GM12872 (cell line): ENCODE measurements at regions not wholly inside any gene's neighbourhood (a gene's known extent, or its start where the extent isn't known, plus 50 kb on each side); places are given as distances from the start of the nearest gene placed in this dataset.

Source experiments
- TF ChIP-seq, protein P1 (sequence below): IDR thresholded peaks from 3 replicates; pipeline ENCODE4 v1.5.1; 2011; ENCODE audit warnings: low read depth, mild to moderate bottlenecking, low read length, moderate library complexity; ENCODE audit not compliant: insufficient read depth

DNA sequence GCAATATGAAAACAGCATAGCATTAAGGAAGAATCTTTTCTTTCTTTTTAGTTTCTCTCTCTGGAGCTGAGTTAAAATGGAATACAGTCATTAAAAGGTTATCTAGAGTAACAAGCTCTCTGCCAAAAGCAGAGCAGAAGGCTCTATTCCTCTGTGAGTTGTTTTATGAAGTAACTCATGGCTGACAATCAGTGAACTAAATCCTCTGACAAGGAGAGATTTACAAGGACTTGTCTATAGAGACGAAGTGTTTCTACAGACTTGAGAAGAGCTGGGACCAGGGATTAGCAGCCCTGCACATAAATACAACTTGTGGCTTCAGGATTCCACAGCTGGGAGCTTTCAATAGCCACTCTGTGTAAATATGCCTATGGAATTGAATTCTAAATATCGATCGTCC lies 192.5 kb upstream of the RAG2 start:
- TF ChIP-seq, protein P1, sequence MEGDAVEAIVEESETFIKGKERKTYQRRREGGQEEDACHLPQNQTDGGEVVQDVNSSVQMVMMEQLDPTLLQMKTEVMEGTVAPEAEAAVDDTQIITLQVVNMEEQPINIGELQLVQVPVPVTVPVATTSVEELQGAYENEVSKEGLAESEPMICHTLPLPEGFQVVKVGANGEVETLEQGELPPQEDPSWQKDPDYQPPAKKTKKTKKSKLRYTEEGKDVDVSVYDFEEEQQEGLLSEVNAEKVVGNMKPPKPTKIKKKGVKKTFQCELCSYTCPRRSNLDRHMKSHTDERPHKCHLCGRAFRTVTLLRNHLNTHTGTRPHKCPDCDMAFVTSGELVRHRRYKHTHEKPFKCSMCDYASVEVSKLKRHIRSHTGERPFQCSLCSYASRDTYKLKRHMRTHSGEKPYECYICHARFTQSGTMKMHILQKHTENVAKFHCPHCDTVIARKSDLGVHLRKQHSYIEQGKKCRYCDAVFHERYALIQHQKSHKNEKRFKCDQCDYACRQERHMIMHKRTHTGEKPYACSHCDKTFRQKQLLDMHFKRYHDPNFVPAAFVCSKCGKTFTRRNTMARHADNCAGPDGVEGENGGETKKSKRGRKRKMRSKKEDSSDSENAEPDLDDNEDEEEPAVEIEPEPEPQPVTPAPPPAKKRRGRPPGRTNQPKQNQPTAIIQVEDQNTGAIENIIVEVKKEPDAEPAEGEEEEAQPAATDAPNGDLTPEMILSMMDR = no peak

DNA sequence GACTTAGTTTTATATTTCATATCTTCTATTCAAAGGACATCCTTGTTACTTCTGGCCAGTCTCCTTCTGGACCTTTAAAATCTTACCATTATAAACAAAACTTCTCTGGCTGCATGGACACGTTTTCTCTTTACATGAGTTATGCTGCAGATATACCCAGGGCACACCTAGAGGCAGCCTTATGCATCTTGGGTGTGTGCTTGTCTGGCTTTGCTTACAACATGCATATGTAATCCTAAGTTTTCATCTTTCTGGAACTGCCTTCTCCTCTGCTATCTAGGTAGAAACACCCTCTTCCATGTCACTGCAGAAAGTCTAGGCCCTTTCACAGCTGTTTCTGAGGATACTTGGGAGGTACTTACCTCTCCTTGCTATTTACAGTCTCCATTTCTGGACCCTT lies 185.8 kb upstream of the RAG2 start:
- TF ChIP-seq, protein P1 = no peak

GRCh38 chr11:36779791-36780190 lies 181.8 kb upstream of the RAG2 start:
- TF ChIP-seq, protein P1 = no peak

- TF ChIP-seq, protein P1 = no peak
These were observed 179.3 kb upstream of the RAG2 start for GRCh38 chr11:36777311-36777710.

DNA sequence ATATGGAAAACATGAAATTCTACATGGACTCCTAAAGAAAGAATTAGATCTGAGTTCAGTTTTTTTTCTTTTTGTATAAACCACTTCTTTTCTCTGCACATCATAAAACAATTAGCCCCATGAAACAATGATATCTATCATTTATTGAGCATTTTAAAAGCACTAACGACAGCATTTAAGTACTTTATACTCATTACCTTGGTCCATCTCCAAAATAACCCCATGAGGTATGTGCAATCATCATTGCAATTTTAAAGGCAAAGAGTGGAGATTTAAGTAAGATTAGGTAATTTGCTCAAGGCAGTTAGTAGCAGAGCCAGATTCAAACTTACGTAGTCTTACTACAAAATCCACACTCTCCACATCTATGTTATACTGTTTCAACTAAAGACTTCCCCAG lies 177.7 kb upstream of the RAG2 start:
- TF ChIP-seq, protein P1 = no peak

DNA sequence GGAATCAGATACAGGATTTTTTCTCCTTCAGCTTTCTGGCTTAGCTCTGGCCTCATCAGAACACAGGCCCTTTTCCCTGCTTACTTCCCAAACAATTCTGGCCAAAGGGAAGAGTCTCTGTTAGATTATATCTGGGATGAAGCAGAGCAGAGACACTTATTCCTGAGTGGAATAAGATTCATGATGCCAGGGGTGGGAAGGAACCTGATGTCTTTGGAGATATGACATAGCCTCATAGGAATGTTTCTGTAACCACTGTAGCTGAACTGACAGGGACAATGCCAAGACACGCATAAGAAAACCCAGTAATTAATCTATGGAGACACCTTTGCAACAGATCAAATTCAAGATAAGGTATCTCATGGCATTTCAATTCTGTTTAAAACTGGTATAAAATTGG lies 177.1 kb upstream of the RAG2 start:
- TF ChIP-seq, protein P1 = no peak

DNA sequence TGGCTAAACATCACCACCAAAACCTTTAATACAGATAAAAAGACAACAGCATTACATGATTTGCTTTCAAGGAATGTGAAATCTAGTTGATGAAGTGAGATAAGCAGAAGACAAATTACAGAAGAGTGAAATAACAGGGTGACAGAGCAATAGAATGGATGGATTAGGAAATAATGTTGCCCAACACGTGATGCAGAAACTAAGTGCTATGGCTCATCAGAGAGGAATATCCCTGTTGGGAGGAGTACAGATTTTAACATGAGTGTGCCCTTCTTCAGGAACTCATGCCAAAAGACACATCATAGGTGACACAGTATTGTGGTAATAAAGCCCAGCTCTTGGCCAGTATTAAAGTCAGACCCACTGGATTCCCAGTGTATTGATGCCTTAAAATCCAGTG lies 176.6 kb upstream of the RAG2 start:
- TF ChIP-seq, protein P1 = no peak

- TF ChIP-seq, protein P1 = no peak
These were observed 165.2 kb upstream of the RAG2 start for GRCh38 chr11:36763187-36763586.
